ENCODE measurements at regions not wholly inside any gene's neighbourhood (a gene's known extent, or its start where the extent isn't known, plus 50 kb on each side); places are given as distances from the start of the nearest gene placed in this dataset.

DNA sequence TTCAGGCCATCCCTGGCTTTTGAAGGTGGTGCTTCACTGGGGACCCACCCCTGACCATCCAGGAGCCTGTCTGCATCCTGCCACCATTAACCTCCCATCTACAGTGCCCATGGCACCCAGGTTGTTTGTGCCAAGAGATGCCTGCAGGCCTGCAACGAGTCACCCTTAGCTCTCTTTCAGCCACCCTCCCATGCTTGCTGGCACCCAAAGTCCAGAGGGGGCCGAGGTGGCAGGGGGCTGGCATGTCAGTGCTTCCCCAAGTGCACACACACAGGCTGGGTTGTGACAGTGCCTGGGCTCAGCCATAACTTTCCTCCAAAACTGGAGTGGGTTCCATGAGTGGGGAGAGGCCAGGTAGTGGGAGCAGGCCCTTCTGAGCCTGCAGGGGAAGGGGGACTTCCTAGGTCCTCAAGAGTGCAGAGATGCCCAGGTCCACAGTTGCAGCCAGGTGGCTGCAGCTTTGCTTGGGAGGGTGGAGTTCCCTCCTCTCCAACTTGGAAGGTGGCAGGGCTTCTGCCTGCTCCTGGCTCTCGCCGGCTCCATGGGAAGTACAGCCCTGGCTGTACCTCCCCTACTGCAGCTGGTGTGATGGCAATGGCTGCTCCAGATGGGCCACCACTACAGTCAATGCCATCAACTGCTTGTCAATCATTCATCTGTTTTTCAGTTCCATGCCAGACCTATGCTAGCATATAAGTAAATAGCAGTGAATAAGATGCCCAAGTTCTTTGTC, 235.9 kb upstream of the GIMD1 start:
- no peak overlapping the region for H3K9ac ChIP-seq (ENCODE audit: low read length)

DNA sequence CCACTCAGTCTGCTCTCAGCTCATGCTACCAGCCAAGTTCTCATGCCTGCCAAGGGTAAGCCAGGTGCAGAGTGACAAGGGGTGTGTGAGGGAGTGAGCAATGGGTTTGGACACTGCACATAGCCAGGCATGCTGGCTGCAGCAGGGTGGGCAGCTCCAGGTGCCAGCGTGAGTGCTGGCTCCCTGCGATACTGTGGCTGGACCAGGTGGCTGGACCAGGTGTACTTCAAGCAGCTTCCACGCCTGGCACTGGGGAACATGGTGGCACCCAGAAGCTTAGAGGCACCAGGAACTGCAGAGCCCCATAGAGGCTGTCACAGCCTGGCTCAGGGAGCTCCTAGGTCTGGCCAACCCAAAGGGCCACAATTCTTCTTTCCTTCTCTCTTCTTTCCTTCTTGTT, 234.9 kb upstream of the GIMD1 start:
- H3K4me1 ChIP-seq (ENCODE audit: control insufficient read depth, insufficient read depth, low read length) = no peaks in the 10 kb centered on the region
- H3K9ac ChIP-seq (ENCODE audit: low read length) = no peak overlapping the region
- H3K36me3 ChIP-seq (ENCODE audit: control insufficient read depth, insufficient read depth, low read length) = no peaks in the 10 kb centered on the region
- no peaks in the 10 kb centered on the region for H3K27me3 ChIP-seq (ENCODE audit: control insufficient read depth, insufficient read depth, low read length)
- no peak overlapping the region for H3K27ac ChIP-seq (ENCODE audit: low read depth, low read length)
- no peak overlapping the region for H3K4me3 ChIP-seq (ENCODE audit: low read length)

More for the DNA sequence above, 235.9 kb upstream of the GIMD1 start:
- no peak overlapping the region for H3K27ac ChIP-seq (ENCODE audit: low read depth, low read length)
- H3K4me3 ChIP-seq (ENCODE audit: low read length) = no peak overlapping the region
- no peaks in the 10 kb centered on the region for H3K27me3 ChIP-seq (ENCODE audit: control insufficient read depth, insufficient read depth, low read length)
- no peaks in the 10 kb centered on the region for H3K4me1 ChIP-seq (ENCODE audit: control insufficient read depth, insufficient read depth, low read length)
- H3K36me3 ChIP-seq (ENCODE audit: control insufficient read depth, insufficient read depth, low read length) = no peaks in the 10 kb centered on the region

DNA sequence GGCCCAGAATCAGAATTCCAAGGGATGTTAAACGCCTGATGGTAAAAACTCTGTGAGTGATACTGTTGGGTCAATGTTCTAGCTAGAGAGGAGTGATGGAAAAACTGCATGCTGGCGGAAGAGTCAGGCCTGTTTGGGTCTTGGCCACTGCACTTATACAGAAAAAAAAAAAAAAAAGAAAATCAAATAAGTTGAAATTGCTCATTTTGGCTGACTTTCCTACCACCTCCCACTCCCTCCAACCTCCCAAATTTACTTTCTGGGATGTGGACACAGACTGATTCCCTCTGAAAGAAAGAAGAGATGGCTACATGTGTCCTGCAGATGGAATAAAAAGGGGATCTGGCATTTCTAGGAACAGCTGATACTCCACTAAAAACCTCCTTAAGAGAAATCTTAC, 234.1 kb upstream of the GIMD1 start:
- Histone ChIP-seq H3K27ac (ENCODE audit: low read depth, low read length) (no peak overlapping the region), H3K27me3 (ENCODE audit: control insufficient read depth, insufficient read depth, low read length) (no peaks in the 10 kb centered on the region), H3K4me1 (ENCODE audit: control insufficient read depth, insufficient read depth, low read length) (no peaks in the 10 kb centered on the region), H3K9ac (ENCODE audit: low read length) (no peak overlapping the region), H3K4me3 (ENCODE audit: low read length) (no peak overlapping the region), H3K36me3 (ENCODE audit: control insufficient read depth, insufficient read depth, low read length) (no peaks in the 10 kb centered on the region)

DNA sequence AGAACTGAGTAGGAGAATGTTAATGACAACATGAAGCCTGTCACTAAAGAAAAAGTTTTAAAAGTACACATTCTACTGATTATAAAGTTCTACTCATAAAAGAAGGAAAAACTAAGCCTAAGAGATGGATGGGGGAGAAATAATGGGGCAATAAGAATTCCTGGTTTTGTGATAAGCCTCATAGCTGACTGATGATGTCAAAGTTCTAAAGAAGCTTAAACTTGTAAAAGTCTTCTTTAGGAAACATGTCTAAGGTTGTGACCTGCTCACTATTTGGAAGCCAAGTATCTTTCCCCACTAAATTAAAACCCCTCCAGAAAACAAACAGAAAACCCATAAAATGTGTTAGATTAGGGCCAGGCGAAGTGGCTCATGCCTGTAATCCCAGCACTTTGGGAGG, 232.9 kb upstream of the GIMD1 start:
- Histone ChIP-seq H3K36me3 (ENCODE audit: control insufficient read depth, insufficient read depth, low read length) (no peaks in the 10 kb centered on the region), H3K4me3 (ENCODE audit: low read length) (no peak overlapping the region), H3K27ac (ENCODE audit: low read depth, low read length) (no peak overlapping the region), H3K4me1 (ENCODE audit: control insufficient read depth, insufficient read depth, low read length) (no peaks in the 10 kb centered on the region), H3K9ac (ENCODE audit: low read length) (no peak overlapping the region), H3K27me3 (ENCODE audit: control insufficient read depth, insufficient read depth, low read length) (no peaks in the 10 kb centered on the region)

DNA sequence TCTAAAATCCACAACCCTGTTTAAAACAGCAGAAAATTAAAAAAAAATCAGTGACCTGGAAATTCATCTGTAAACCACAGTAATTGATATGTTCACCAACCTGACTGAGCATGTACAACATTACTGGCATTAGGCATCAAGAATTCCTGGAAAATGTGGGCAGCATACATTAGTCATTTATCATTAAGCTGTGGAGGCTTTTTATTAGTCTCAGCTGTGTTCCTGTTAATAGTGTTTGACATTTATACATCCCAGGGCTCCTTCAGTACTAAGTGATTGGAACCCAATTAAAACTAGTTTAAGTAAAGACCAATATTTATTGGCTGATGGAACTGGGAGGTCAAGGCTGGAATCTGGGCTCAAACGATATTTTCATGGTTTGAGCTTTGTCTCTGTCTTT, 227.3 kb upstream of the GIMD1 start:
- H3K27ac ChIP-seq (ENCODE audit: low read depth, low read length) = no peak overlapping the region
- H3K4me3 ChIP-seq (ENCODE audit: low read length) = no peak overlapping the region
- no peaks in the 10 kb centered on the region for H3K36me3 ChIP-seq (ENCODE audit: control insufficient read depth, insufficient read depth, low read length)
- no peaks in the 10 kb centered on the region for H3K4me1 ChIP-seq (ENCODE audit: control insufficient read depth, insufficient read depth, low read length)
- H3K9ac ChIP-seq (ENCODE audit: low read length) = no peak overlapping the region
- no peaks in the 10 kb centered on the region for H3K27me3 ChIP-seq (ENCODE audit: control insufficient read depth, insufficient read depth, low read length)

DNA sequence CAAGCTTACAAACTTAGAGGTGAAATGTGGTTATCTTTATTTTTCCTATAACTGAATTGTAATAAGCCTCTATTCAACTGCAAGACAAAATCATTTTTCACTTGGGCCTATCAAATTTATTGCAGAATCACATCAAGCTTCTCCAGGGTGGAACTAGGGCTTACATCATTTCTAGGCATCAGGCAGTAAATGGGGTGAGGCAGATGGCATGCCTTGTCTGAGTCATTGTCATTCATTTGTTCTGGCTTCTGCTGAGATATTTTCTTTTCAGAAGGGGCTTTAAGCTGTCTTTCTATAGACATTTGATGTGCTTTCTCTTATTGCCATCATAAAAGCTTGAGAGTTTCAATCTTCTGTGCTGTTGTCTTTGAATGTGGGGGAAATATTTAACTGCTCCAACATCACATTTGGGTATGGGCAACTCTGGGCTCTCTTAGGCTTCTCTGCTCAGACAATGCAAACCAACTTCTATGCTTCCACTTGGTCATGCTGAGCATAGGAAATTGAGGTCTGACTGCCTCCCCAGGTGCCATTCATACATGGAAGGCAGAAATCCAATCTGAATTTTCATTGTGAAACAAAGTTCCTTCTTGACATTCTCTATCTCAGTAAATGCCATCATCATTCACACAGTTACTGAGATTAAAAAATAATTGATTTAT, 225.8 kb upstream of the GIMD1 start:
- no peaks in the 10 kb centered on the region for H3K4me1 ChIP-seq (ENCODE audit: control insufficient read depth, insufficient read depth, low read length)
- H3K27me3 ChIP-seq (ENCODE audit: control insufficient read depth, insufficient read depth, low read length) = no peaks in the 10 kb centered on the region
- no peak overlapping the region for H3K27ac ChIP-seq (ENCODE audit: low read depth, low read length)
- H3K36me3 ChIP-seq (ENCODE audit: control insufficient read depth, insufficient read depth, low read length) = no peaks in the 10 kb centered on the region
- no peak overlapping the region for H3K9ac ChIP-seq (ENCODE audit: low read length)
- H3K4me3 ChIP-seq (ENCODE audit: low read length) = no peak overlapping the region

DNA sequence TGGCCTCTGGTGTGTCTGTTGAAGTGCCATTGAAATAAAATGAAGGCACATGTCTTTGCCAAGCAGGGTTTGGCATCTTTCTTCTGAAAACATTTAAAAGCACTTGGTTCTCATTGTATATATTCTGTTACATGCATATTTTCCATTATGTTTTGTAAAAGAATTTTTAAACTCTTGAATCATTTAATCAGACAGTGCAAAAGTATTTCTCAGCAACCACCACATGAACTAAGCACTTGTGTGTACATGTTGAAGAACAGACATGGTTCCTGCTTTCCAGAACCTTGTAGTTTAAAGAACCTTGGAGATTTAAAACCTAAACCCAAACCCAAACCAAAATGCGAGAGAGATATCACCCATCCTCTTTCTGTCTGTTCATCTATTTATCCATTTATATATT, 220.3 kb upstream of the GIMD1 start:
- H3K27ac ChIP-seq (ENCODE audit: low read depth, low read length) = no peak overlapping the region
- H3K4me1 ChIP-seq (ENCODE audit: control insufficient read depth, insufficient read depth, low read length) = peaks cover 3% of the 10 kb centered on the region
- no peaks in the 10 kb centered on the region for H3K27me3 ChIP-seq (ENCODE audit: control insufficient read depth, insufficient read depth, low read length)
- no peak overlapping the region for H3K9ac ChIP-seq (ENCODE audit: low read length)
- H3K36me3 ChIP-seq (ENCODE audit: control insufficient read depth, insufficient read depth, low read length) = no peaks in the 10 kb centered on the region
- H3K4me3 ChIP-seq (ENCODE audit: low read length) = no peak overlapping the region

DNA sequence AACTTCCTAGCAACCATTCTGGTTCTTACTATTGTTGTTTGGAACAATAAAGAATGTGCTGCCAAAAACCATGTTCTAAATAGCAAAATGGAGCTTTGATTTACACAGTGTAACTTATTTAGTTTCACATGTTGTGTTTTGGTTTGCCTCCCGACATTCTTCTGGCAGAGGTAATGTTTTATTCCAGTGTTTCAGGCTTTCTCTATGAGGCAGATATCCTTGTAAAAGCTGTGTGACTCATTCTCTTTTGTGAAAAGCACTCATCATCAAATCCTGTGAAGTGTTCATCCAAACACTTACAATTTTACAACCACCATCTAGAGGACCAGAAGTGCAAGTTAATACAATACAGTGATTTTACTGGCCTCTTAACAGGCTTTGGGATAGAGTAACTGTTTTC, 219.0 kb upstream of the GIMD1 start:
- Histone ChIP-seq H3K4me3 (ENCODE audit: low read length) (no peak overlapping the region), H3K4me1 (ENCODE audit: control insufficient read depth, insufficient read depth, low read length) (peaks cover 3% of the 10 kb centered on the region), H3K9ac (ENCODE audit: low read length) (no peak overlapping the region), H3K36me3 (ENCODE audit: control insufficient read depth, insufficient read depth, low read length) (no peaks in the 10 kb centered on the region), H3K27ac (ENCODE audit: low read depth, low read length) (no peak overlapping the region), H3K27me3 (ENCODE audit: control insufficient read depth, insufficient read depth, low read length) (no peaks in the 10 kb centered on the region)

DNA sequence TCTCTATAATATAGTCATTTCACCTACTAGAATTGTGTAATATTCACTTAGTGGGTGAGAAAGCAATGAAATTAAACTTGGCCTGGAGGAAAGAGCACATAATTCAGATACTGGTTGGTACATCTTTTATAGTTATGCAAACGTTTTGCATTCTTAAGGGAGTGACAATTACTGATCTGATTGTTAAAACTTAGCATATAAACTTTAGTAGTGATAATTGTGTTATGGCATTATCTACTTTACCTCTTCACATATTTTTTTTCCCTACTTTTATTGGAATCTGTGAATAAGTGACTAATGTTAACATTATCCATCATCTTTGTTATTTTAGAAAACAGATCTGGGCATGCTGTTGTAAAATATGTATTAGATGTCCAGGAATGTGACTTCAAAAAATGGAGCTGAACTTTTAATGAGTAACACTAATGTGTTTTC, 217.4 kb upstream of the GIMD1 start:
- Histone ChIP-seq H3K4me1 (ENCODE audit: control insufficient read depth, insufficient read depth, low read length) (peaks cover 3% of the 10 kb centered on the region), H3K36me3 (ENCODE audit: control insufficient read depth, insufficient read depth, low read length) (no peaks in the 10 kb centered on the region), H3K4me3 (ENCODE audit: low read length) (no peak overlapping the region), H3K27me3 (ENCODE audit: control insufficient read depth, insufficient read depth, low read length) (no peaks in the 10 kb centered on the region), H3K27ac (ENCODE audit: low read depth, low read length) (no peak overlapping the region), H3K9ac (ENCODE audit: low read length) (no peak overlapping the region)

DNA sequence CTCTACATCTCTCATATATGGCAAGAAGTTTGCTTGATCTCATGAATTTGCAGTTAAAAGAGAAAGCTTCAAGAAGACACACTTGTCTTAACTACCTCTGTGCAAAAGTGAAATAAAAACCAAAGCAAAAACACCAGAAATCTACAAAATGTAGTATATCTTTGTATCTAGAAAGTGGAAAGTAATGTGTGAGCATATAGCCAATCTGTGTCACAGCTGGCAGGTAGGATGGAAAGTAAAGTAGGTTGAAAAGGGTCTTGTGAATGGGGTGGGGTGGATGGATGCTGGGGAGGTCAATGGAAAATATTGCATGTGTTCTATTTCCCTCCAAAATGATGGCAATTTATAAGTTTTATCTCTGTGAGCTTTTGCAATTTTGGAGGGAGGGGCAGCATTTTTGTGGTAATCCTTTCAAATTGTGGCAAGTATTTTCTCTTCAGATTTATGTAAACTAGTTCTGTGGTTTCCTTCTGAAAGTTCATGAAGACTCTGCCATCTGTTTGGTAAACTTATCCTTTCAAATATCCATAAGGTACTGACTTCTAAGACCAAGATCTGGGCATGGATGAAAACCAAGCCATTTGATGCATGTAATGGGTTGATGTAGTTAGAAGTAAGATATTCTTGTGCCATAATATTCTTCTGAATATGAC, 215.9 kb upstream of the GIMD1 start:
- H3K4me1 ChIP-seq (ENCODE audit: control insufficient read depth, insufficient read depth, low read length) = peaks cover 3% of the 10 kb centered on the region
- H3K27me3 ChIP-seq (ENCODE audit: control insufficient read depth, insufficient read depth, low read length) = no peaks in the 10 kb centered on the region
- H3K4me3 ChIP-seq (ENCODE audit: low read length) = no peak overlapping the region
- no peak overlapping the region for H3K9ac ChIP-seq (ENCODE audit: low read length)
- no peak overlapping the region for H3K27ac ChIP-seq (ENCODE audit: low read depth, low read length)
- no peaks in the 10 kb centered on the region for H3K36me3 ChIP-seq (ENCODE audit: control insufficient read depth, insufficient read depth, low read length)

DNA sequence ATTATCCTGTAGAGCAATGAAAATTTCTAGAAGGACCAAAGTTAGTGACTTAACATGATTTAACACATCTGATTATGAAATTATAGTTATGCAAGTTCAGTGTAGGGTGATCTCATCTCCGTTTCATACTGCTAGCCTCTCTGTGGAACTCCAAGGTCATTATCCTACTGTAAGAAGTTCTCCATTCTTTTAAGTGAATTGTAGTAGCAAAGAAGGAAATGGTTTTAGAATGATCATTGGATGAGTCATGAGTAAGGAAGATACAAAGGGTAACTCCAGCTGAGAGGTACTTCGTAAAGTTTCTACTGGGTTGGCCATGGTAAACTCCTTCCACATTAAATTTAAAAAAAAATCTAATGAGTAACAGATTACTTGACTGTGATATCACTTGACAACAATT, 215.0 kb upstream of the GIMD1 start:
- Histone ChIP-seq H3K27me3 (ENCODE audit: control insufficient read depth, insufficient read depth, low read length) (no peaks in the 10 kb centered on the region), H3K27ac (ENCODE audit: low read depth, low read length) (no peak overlapping the region), H3K9ac (ENCODE audit: low read length) (no peak overlapping the region), H3K36me3 (ENCODE audit: control insufficient read depth, insufficient read depth, low read length) (no peaks in the 10 kb centered on the region), H3K4me1 (ENCODE audit: control insufficient read depth, insufficient read depth, low read length) (peaks cover 3% of the 10 kb centered on the region), H3K4me3 (ENCODE audit: low read length) (no peak overlapping the region)

DNA sequence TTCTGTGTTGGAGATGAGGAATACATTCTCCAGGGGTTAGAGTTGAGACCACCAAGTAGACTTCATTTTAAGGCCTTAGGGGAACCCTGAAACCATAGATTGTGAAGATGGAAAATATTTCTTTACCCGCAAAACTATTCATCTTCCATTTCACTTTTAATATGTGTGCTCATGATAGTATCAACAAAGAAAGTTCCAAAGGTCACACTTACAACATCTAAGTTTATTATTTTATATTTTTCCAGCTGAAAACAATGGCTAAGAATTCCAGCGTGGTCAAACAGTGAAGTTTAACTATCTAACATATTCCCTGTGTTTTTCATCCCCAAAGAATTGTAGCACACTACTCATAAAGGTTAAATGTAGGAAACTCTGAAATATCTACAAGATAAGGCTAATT, 214.5 kb upstream of the GIMD1 start:
- Histone ChIP-seq H3K4me3 (ENCODE audit: low read length) (no peak overlapping the region), H3K27me3 (ENCODE audit: control insufficient read depth, insufficient read depth, low read length) (no peaks in the 10 kb centered on the region), H3K36me3 (ENCODE audit: control insufficient read depth, insufficient read depth, low read length) (no peaks in the 10 kb centered on the region), H3K4me1 (ENCODE audit: control insufficient read depth, insufficient read depth, low read length) (peaks cover 1% of the 10 kb centered on the region), H3K9ac (ENCODE audit: low read length) (no peak overlapping the region), H3K27ac (ENCODE audit: low read depth, low read length) (no peak overlapping the region)

Measured in rectal smooth muscle tissue (tissue), 1 donor.